CD14-positive monocyte (primary cell): ENCODE measurements at regions not wholly inside any gene's neighbourhood (a gene's known extent, or its start where the extent isn't known, plus 50 kb on each side); places are given as distances from the start of the nearest gene placed in this dataset.

Experiments used
- DNase-seq, 3 donors: peaks; one replicate each; pipeline ENCODE4 v3.0.0-alpha.2; 2011 to 2022
- H2AFZ ChIP-seq: 2 replicates; pipeline ENCODE4 v1.6.0; 2012; ENCODE audit warnings: mild to moderate bottlenecking, low read depth, low read length, inconsistent platforms; ENCODE audit not compliant: insufficient read depth, poor library complexity, severe bottlenecking
- H3K27ac ChIP-seq, 2 donors: 1 replicate in 1 of 2; 2 replicates in 1 of 2; pipeline ENCODE4 v1.5.1; 2012 to 2013; ENCODE audit warnings: low read length in 2 of 2, control low read depth in 1 of 2, inconsistent platforms in 1 of 2, low read depth in 1 of 2, mild to moderate bottlenecking in 1 of 2
- H3K27me3 ChIP-seq, 2 donors: one replicate each; pipeline versions ENCODE4 v1.6.0 to v1.6.1; 2011 to 2013; ENCODE audit warnings: low read length in 2 of 2; ENCODE audit not compliant: control insufficient read depth in 2 of 2, insufficient read depth in 2 of 2
- H3K36me3 ChIP-seq, 2 donors: replicated peaks in 1 of 2; 1 replicate in 1 of 2; 2 replicates in 1 of 2; pipeline versions ENCODE4 v1.5.1 to v1.6.1; 2012 to 2013; ENCODE audit warnings: low read length in 2 of 2, control low read depth in 1 of 2, inconsistent platforms in 1 of 2, mild to moderate bottlenecking in 1 of 2; ENCODE audit not compliant: insufficient read depth in 2 of 2, control insufficient read depth in 1 of 2
- H3K4me1 ChIP-seq, 2 donors: 1 replicate in 1 of 2; 2 replicates in 1 of 2; pipeline versions ENCODE4 v1.5.1 to v1.6.1; 2012 to 2013; ENCODE audit warnings: low read length in 2 of 2, control low read depth in 1 of 2, inconsistent platforms in 1 of 2, mild to moderate bottlenecking in 1 of 2, moderate library complexity in 1 of 2; ENCODE audit not compliant: insufficient read depth in 2 of 2, control insufficient read depth in 1 of 2
- H3K4me2 ChIP-seq: replicated peaks from 2 replicates; pipeline ENCODE3; 2012; ENCODE audit warnings: low read length, moderate library complexity, mild to moderate bottlenecking; ENCODE audit not compliant: poor library complexity, severe bottlenecking; ENCODE audit errors: extremely low read depth
- H3K4me3 ChIP-seq, 3 experiments: fragments of 200-600 bp in 1 of 3; sonication (generic) in 1 of 3; replicated peaks in 1 of 3; 1 replicate in 2 of 3; 2 replicates in 1 of 3; pipeline ENCODE4 v1.5.1; 2011 to 2013; ENCODE audit warnings: low read length in 3 of 3, mild to moderate bottlenecking in 3 of 3, control low read depth in 2 of 3, low read depth in 2 of 3, inconsistent platforms in 1 of 3, moderate library complexity in 1 of 3
- H3K79me2 ChIP-seq: 2 replicates; pipeline ENCODE4 v1.6.0; 2012; ENCODE audit warnings: mild to moderate bottlenecking, control low read depth, inconsistent platforms, low read length, moderate library complexity; ENCODE audit not compliant: insufficient read depth
- H3K9ac ChIP-seq: 2 replicates; pipeline ENCODE4 v1.6.0; 2017; ENCODE audit warnings: low read length, mild to moderate bottlenecking; ENCODE audit not compliant: insufficient read depth, poor library complexity, severe bottlenecking
- H3K9me3 ChIP-seq, 2 donors: replicated peaks in 1 of 2; 1 replicate in 1 of 2; 2 replicates in 1 of 2; pipeline versions ENCODE4 v1.5.1 to v1.6.1; 2012 to 2013; ENCODE audit warnings: low read length in 2 of 2, control low read depth in 1 of 2; ENCODE audit not compliant: control insufficient read depth in 1 of 2, insufficient read depth in 1 of 2
- H4K20me1 ChIP-seq: 2 replicates; pipeline ENCODE4 v1.6.0; 2012; ENCODE audit warnings: mild to moderate bottlenecking, low read length, control low read depth, moderate library complexity; ENCODE audit not compliant: insufficient read depth
- H3K27ac Mint-ChIP-seq, 7 donors: one replicate each; pipeline ENCODE4 v1.8.0; 2020; ENCODE audit warnings: mild to moderate bottlenecking in 7 of 7, mixed read lengths in 7 of 7, moderate library complexity in 6 of 7, inconsistent platforms in 2 of 7
- H3K27me3 Mint-ChIP-seq, 3 donors: one replicate each; pipeline ENCODE4 v1.8.0; 2021 to 2022; ENCODE audit warnings: low read depth in 3 of 3, mild to moderate bottlenecking in 3 of 3, mixed read lengths in 3 of 3, moderate library complexity in 3 of 3, inconsistent platforms in 1 of 3
- H3K36me3 Mint-ChIP-seq, 2 donors: one replicate each; pipeline ENCODE4 v1.8.0; 2020; ENCODE audit warnings: mixed read lengths in 2 of 2, inconsistent platforms in 1 of 2, mild to moderate bottlenecking in 1 of 2
- H3K4me1 Mint-ChIP-seq: one replicate; pipeline ENCODE4 v1.8.0; 2020; ENCODE audit warnings: mild to moderate bottlenecking, mixed read lengths
- H3K4me3 Mint-ChIP-seq, 2 donors: one replicate each; pipeline ENCODE4 v1.8.0; 2020; ENCODE audit warnings: mild to moderate bottlenecking in 2 of 2, mixed read lengths in 2 of 2, moderate library complexity in 1 of 2
- H3K9me3 Mint-ChIP-seq, 7 donors: one replicate each; pipeline ENCODE4 v1.8.0; 2020 to 2022; ENCODE audit warnings: mixed read lengths in 7 of 7, mild to moderate bottlenecking in 6 of 7, moderate library complexity in 6 of 7, inconsistent platforms in 2 of 7
- WGBS: methylation state at CpG from one replicate; pipeline ENCODE4 v1.1.5; 2013; ENCODE audit warnings: missing lambda C conversion rate; ENCODE audit not compliant: insufficient coverage; 5-methylcytosine and 5-hydroxymethylcytosine counted together
- intact Hi-C, 2 donors: fragments of 100-400 bp; cut with micrococcal nuclease; formaldehyde crosslinking; loops; one replicate each; pipeline versions ENCODE4 v1.15.0 to v1.15.1; 2023
- TF ChIP-seq, protein P1 (sequence below): fragments of 200-600 bp; IDR thresholded peaks from one replicate; pipeline ENCODE4 v1.8.0; 2022; ENCODE audit warnings: antibody characterized with exemption, mild to moderate bottlenecking

GRCh38 chr3:59418836-59419235 lies 369.0 kb upstream of the CFAP20DC start:
- intact Hi-C loops = no loop called here

DNA sequence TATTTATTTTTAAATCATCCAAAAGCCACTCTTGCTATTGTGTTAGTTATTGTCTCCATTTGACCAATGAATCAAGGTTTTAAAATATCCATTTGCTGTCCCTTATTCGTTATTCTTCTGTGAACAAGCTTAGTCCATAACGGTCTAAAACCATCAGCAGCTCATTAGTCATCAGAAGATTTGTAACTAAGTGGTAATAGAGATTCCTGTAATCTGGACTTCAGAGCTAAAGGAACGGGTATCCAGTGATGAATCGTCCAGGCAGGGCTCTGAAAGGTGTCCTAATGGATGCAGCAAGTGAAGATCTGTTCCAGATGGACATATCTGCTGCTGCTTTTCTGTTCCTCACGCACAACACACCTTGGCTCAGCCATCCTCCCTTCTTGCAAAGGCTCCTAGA lies 362.7 kb upstream of the CFAP20DC start:
- Histone ChIP-seq H3K79me2 (no peaks in the 10 kb centered on the region), H3K27ac (no peak overlapping the region), H3K9ac (no peak overlapping the region), H4K20me1 (no peaks in the 10 kb centered on the region), H3K27me3 (no peaks in the 10 kb centered on the region), H3K4me1 (peaks cover 0 to 2% of the 10 kb centered on the region in 2 donors), H3K4me3 (no peak overlapping the region), H3K36me3 (no peaks in the 10 kb centered on the region), H3K4me2 (no peak overlapping the region), H2AFZ (no peak overlapping the region), H3K9me3 (no peaks in the 10 kb centered on the region)
- H3K36me3 Mint-ChIP-seq = no peaks in the 10 kb centered on the region
- H3K27ac Mint-ChIP-seq = no peak overlapping the region
- no peak for DNase-seq
- TF ChIP-seq, protein P1, sequence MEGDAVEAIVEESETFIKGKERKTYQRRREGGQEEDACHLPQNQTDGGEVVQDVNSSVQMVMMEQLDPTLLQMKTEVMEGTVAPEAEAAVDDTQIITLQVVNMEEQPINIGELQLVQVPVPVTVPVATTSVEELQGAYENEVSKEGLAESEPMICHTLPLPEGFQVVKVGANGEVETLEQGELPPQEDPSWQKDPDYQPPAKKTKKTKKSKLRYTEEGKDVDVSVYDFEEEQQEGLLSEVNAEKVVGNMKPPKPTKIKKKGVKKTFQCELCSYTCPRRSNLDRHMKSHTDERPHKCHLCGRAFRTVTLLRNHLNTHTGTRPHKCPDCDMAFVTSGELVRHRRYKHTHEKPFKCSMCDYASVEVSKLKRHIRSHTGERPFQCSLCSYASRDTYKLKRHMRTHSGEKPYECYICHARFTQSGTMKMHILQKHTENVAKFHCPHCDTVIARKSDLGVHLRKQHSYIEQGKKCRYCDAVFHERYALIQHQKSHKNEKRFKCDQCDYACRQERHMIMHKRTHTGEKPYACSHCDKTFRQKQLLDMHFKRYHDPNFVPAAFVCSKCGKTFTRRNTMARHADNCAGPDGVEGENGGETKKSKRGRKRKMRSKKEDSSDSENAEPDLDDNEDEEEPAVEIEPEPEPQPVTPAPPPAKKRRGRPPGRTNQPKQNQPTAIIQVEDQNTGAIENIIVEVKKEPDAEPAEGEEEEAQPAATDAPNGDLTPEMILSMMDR = no peak
- 95% methylated on average over 3 of the region's 5 CpGs for WGBS
- no peak overlapping the region for H3K4me3 Mint-ChIP-seq
- intact Hi-C loops = no loop called here
- H3K4me1 Mint-ChIP-seq = peaks cover 1% of the 10 kb centered on the region
- H3K27me3 Mint-ChIP-seq = peaks cover 2 to 5% (median 2%) of the 10 kb centered on the region in 3 donors
- peaks cover 0 to 3% (median 2%) of the 10 kb centered on the region in 7 donors for H3K9me3 Mint-ChIP-seq

More at GRCh38 chr3:59418836-59419235, 369.0 kb upstream of the CFAP20DC start:
- Histone ChIP-seq H3K27me3 (no peaks in the 10 kb centered on the region), H3K79me2 (no peaks in the 10 kb centered on the region), H3K4me3 (no peak overlapping the region), H3K36me3 (no peaks in the 10 kb centered on the region), H3K4me2 (no peak overlapping the region), H2AFZ (no peak overlapping the region), H4K20me1 (no peaks in the 10 kb centered on the region), H3K9ac (no peak overlapping the region), H3K9me3 (no peaks in the 10 kb centered on the region), H3K27ac (no peak overlapping the region), H3K4me1 (peaks cover under 1 to 2% of the 10 kb centered on the region in 2 donors)
- Mint-ChIP-seq H3K36me3 (no peaks in the 10 kb centered on the region), H3K27me3 (peaks cover 3 to 8% (median 4%) of the 10 kb centered on the region in 3 donors), H3K4me3 (no peak overlapping the region), H3K27ac (no peak overlapping the region), H3K4me1 (peaks cover 2% of the 10 kb centered on the region), H3K9me3 (peaks cover 0 to 7% (median 1%) of the 10 kb centered on the region in 7 donors)
- TF ChIP-seq, protein P1 = no peak
- WGBS = 67% methylated on average over 1 of the region's 4 CpGs
- no peak for DNase-seq
